H1 (cell line): ENCODE measurements at regions not wholly inside any gene's neighbourhood (a gene's known extent, or its start where the extent isn't known, plus 50 kb on each side); places are given as distances from the start of the nearest gene placed in this dataset.

Source experiments
- CBX8 ChIP-seq: fragments of 300-800, 300-1000 bp; sonication (generic); IDR thresholded peaks from 2 replicates; pipeline ENCODE4 v1.7.1; 2016; ENCODE audit warnings: low read depth, low read length, borderline replicate concordance
- EP300 ChIP-seq, 2 experiments: IDR thresholded peaks; 1 replicate in 1 of 2; 2 replicates in 1 of 2; pipeline ENCODE4 v1.6.1; 2011 to 2012; ENCODE audit warnings: low read depth in 2 of 2, low read length in 2 of 2, mild to moderate bottlenecking in 2 of 2, borderline replicate concordance in 1 of 2, inconsistent platforms in 1 of 2, moderate library complexity in 1 of 2
- EZH2 ChIP-seq: fragments of 200-600 bp; sonication (generic); IDR thresholded peaks from 2 replicates; pipeline ENCODE4 v1.7.1; 2012; ENCODE audit warnings: low read depth, mild to moderate bottlenecking, moderate library complexity, low read length, inconsistent platforms; ENCODE audit not compliant: severe bottlenecking
- MAFK ChIP-seq: IDR thresholded peaks from 2 replicates; pipeline ENCODE4 v1.6.1; 2012; ENCODE audit warnings: low read depth, mild to moderate bottlenecking, improper control_type of control experiment, low read length
- NRF1 ChIP-seq: IDR thresholded peaks from 2 replicates; pipeline ENCODE4 v1.6.1; 2011; ENCODE audit warnings: mild to moderate bottlenecking, low read depth, low read length, improper control_type of control experiment
- POLR2AphosphoS5 ChIP-seq: IDR thresholded peaks from 2 replicates; pipeline ENCODE4 v1.6.1; 2011; ENCODE audit warnings: low read depth, low read length
- TAF1 ChIP-seq: IDR thresholded peaks from 2 replicates; pipeline ENCODE4 v1.6.1; 2011; ENCODE audit warnings: mild to moderate bottlenecking, low read depth, low read length
- TF ChIP-seq, protein P1 (sequence below), 3 experiments: IDR thresholded peaks; 1 replicate in 2 of 3; 2 replicates in 1 of 3; pipeline versions ENCODE4 v1.5.1 to v1.6.1; 2011; ENCODE audit warnings: low read length in 3 of 3, mild to moderate bottlenecking in 3 of 3, inconsistent platforms in 2 of 3, low read depth in 1 of 3, moderate library complexity in 1 of 3; ENCODE audit not compliant: insufficient read depth in 1 of 3; ENCODE audit errors: control extremely low read depth in 1 of 3

GRCh38 chr2:146734042-146734820 is 1110.6 kb upstream of the ACVR2A start:
- no peak for TF ChIP-seq TAF1
- TF ChIP-seq POLR2AphosphoS5: no peak
- TF ChIP-seq, protein P1, sequence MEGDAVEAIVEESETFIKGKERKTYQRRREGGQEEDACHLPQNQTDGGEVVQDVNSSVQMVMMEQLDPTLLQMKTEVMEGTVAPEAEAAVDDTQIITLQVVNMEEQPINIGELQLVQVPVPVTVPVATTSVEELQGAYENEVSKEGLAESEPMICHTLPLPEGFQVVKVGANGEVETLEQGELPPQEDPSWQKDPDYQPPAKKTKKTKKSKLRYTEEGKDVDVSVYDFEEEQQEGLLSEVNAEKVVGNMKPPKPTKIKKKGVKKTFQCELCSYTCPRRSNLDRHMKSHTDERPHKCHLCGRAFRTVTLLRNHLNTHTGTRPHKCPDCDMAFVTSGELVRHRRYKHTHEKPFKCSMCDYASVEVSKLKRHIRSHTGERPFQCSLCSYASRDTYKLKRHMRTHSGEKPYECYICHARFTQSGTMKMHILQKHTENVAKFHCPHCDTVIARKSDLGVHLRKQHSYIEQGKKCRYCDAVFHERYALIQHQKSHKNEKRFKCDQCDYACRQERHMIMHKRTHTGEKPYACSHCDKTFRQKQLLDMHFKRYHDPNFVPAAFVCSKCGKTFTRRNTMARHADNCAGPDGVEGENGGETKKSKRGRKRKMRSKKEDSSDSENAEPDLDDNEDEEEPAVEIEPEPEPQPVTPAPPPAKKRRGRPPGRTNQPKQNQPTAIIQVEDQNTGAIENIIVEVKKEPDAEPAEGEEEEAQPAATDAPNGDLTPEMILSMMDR (IDR thresholded peaks at IDR 0.05; ENCODE audit: control extremely low read depth in 1 of 3, insufficient read depth in 1 of 3, low read depth in 1 of 3, low read length in 3 of 3): peak in 2 of 3 experiments; percentile 58 to 65; a peak in 2 of 4 replicates
- no peak for TF ChIP-seq EZH2
- TF ChIP-seq NRF1: no peak
- no peak for TF ChIP-seq EP300 (IDR thresholded peaks at IDR 0.05; ENCODE audit: borderline replicate concordance in 1 of 2, low read depth in 2 of 2, low read length in 2 of 2)
- no peak for TF ChIP-seq CBX8
- no peak for TF ChIP-seq MAFK
